ENCODE measurements at regions not wholly inside any gene's neighbourhood (a gene's known extent, or its start where the extent isn't known, plus 50 kb on each side); places are given as distances from the start of the nearest gene placed in this dataset.
A peak's percentile ranks its signal among the peaks of the same experiment; 100 is the strongest.

- DNase-seq, result peak; percentile 57
Observed at GRCh38 chr6:14965424-14966075, 280.3 kb upstream of the JARID2 start.

- peak; percentile 57 for DNase-seq
Observed at GRCh38 chr6:14966096-14966905, 279.6 kb upstream of the JARID2 start.

- DNase-seq, result no peak
Observed at GRCh38 chr6:14966906-14967711, 278.8 kb upstream of the JARID2 start.

DNA sequence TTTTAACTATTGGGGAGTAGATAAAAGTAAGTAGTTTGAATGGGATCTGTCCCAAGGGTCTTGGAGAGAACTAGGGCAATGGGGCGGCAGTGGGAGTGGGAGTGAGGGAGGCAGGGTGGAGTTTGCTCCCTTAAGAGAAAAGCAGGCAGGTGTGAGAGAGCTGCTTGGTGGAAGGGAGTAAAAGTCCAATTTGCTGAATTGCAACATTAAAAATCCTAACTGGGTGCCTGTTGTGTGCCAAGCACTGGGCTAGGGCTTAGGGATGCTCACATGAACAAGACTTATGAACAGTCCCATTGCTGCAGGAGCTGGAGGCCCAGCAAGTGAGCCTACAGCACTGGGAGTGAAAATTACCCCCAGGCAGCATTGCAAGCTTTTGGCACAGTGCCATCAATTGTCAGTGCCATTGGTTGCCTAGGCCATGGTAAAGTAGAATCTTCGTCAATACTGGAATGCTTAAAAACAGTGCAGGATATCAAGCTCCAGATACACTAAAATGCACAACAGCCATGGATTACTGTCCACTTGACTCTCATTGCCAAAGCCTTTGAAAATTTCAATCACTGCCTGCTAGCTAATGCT is 277.7 kb upstream of the JARID2 start:
- peak; percentile 58 for DNase-seq

DNA sequence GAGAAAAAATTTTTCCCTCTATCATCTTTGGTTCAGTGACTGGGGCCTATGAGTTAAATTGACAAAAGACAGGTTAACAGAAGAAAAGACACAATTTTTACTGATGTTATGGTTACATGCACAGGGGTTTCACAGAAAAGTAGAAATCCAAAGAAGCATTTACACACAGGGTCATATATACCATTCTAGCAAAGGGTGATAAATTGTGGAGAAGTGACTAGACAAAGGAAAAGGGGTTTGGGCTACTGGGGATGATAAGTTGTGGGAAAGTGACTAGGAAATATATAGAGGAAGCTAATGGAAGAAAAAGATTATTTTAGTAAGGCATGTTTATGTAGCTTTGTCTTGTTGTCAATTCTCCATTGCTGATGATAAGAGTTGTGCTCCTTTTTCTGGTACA is 276.7 kb upstream of the JARID2 start:
- DNase-seq, result no peak

DNA sequence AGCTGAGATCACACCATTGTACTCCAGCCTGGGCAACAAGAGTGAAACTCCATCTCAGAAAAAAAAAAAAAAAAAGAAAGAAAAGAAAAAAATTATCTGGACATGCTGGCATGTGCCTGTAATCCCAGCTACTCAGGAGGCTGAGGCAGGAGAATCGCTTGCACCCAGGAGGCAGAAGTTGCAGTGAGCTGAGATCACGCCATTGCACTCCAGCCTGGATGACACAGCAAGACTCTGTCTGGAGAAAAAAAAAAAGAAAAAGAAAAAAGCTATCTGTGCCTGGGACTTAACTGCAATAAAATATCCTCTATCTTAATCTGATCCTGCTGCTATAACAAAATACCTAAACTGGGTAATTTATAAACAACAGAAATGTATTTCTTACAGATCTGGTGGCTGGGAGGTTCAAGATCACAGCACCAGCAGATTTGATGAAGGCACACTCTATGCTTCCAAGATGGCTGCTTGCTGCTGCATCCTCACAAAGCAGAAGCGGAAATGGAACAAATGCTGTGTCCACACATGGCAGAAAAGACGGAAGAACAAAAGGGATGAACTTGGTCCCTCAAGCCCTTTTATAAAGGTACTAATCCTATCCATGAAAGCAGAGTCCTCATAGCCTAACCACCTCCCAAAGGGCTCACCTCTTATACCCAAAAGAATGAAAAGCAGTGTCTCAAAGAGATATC is 273.3 kb upstream of the JARID2 start:
- no peak for DNase-seq

GRCh38 chr6:14974372-14974771 is 271.5 kb upstream of the JARID2 start:
- no peak for DNase-seq

GRCh38 chr6:14974792-14975470 is 270.9 kb upstream of the JARID2 start:
- DNase-seq, result no peak

DNA sequence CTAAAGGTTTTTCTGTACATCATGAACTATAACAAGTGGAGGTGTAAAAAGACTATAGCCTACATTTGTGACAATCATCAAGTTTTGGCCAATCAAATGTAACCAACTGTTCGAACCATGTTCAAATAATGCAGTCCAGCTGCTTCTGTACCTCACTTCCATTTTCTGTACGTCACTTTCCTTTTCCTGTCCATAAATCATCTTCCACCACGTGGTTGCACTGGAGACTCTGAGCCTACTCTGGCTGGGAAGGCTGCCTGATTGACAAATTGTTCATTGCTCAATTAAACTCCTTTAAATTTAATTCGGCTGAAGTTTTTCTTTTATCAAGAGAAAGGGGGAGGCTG is 270.4 kb upstream of the JARID2 start:
- peak; percentile 68 for DNase-seq

DNA sequence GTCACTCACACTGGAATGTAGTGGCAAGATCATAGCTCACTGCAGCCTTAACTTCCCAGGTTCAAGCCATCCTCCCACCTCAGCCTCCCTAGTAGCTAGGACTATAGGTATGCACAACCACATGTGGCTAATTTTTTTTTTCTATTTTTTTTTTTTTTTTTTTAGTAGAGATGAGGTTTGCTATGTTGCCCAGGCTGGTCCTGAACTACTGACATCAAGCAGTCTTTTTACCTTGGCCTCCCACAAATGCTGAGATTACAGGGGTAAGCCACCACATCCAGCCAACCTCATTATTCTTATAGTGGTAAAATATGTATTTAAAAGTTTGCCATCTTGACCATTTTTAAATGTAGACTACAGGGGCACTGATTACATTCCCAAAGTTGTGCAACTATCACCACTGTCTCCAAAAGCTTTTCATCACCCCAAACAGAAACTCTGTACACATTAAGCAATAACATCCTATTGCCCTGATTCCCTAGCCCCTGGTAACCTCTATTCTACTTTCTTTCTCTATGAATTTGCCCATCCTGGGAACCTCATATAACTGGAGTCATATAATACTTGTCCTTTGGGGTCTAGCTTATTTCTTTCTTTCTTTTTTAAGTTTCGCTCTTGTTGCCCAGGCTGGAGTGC is 268.0 kb upstream of the JARID2 start:
- no peak for DNase-seq

DNA sequence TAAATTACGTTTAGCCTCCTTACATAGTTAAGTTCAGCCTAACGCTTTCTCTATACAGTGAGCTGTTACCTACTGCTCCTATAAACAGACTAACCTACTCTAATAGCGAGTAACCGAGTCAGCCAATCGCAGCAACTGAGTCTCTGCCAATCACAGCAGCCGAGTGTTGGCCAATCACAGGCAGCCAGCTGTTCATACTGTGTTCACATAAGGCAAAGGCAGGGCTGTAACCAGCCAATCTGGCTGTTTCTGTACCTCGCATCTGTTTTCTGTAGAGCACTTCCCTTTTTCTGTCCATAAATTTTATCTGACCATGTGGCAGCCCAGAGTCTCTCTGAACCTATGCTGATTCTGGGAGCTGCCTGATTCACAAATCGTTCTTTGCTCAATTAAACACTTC is 263.9 kb upstream of the JARID2 start:
- no peak for DNase-seq

DNA sequence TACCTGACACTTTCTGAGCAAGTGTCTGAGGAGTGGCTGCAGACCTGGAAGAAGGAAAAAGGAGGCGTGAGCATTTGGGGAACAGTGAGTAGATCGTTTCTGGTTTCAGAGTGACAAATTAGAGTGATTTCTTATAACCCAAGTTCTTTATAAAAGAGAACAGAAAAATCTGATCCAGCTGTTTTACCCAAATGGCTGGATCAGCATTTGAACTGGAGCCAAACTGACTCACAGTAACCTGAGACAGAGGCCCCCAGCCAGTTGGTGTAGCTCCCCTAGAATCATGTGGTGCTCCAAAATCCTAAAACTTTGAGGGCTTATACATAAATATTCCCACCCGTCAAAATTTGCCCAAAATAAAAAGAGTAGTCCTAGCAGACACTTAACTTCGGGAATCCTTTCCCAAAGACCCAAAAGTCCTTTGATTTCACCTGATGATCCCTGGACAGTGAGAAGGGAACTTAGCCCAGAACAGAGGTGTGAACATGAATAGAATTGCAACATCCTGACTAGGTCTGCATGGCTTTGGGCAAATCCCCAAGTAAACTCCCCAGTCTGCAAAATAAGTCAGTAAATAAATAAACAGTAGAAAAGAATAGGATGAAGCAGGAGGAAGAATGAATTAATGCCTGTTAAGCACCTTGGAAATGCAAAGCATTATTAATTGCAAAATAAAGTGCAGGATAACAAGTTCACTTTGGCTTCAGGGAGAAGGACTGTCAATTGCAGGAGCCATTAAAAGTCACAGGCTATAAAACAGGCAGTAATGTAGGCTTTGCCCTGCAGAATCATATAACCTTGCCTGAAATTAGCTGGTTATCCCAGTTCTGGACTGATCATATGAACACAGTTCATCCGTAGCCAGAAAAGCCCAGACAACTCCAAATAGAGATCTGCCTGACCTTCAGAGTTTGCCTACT is 262.0 kb upstream of the JARID2 start:
- peak; percentile 32 for DNase-seq

GRCh38 chr6:14984519-14984853 is 261.4 kb upstream of the JARID2 start:
- DNase-seq, result peak; percentile 39

- no peak for DNase-seq
Observed at GRCh38 chr6:14985366-14985765, 260.5 kb upstream of the JARID2 start.

DNA sequence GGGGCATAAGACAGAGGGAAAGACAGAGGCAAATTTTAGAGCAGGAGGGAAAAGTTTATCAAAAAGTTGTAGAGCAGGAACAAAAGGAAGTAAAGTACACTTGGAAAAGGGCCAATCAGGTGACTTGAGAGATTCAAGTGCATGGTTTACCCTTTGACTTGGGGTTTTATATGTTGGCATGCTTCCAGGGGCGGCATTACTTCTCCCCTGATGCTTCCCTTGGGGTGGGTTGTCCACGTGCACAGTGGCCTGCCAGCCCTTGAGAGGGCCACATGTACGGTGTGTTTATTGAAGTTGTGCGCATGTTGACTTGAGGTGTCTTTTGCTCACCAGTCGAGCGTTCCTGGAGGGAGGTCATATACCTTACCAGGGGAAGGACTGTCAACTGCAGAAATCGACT is 259.5 kb upstream of the JARID2 start:
- no peak for DNase-seq

- DNase-seq, result no peak
Observed at GRCh38 chr6:14987490-14987889, 258.4 kb upstream of the JARID2 start.

DNA sequence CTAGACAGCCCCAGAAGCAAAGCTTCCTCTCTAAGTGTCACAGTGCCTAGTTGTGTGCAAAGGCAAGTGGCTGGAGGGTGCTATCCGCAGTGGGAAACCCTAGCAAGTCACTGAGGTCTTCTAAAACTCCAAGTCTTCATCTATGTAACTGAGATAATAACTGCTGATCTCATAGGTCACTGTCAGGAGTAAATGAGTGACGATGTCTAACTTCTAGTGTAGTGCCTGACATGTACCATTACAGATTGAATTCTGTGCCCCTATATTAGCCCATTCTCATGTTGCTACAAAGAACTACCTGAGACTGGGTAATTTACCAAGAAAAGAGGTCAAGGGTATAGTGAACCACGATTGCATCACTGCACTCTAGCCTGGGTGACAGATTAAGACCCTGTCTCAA is 253.5 kb upstream of the JARID2 start:
- no peak for DNase-seq

- DNase-seq, result no peak
Observed at GRCh38 chr6:14995208-14995607, 250.7 kb upstream of the JARID2 start.

GRCh38 chr6:14995966-14996602 is 249.8 kb upstream of the JARID2 start:
- DNase-seq, result no peak

GRCh38 chr6:14996892-14997291 is 249.0 kb upstream of the JARID2 start:
- peak; percentile 18 for DNase-seq

Measured in NCI-H69 (cell line).